Pons (tissue), 1 donor: ENCODE measurements at regions not wholly inside any gene's neighbourhood (a gene's known extent, or its start where the extent isn't known, plus 50 kb on each side); places are given as distances from the start of the nearest gene placed in this dataset.

ENCODE experiments used
- DNase-seq: peaks from one replicate; pipeline ENCODE4 v3.0.0-alpha.2; 2016; ENCODE audit warnings: low spot score

GRCh38 chr15:70160267-70160666 lies 62.5 kb upstream of the TLE3 start:
- DNase-seq, result no peak

GRCh38 chr15:70159713-70160009 lies 61.9 kb upstream of the TLE3 start:
- no peak for DNase-seq

GRCh38 chr15:70159001-70159712 lies 61.4 kb upstream of the TLE3 start:
- DNase-seq, result no peak

- no peak for DNase-seq
Observed at GRCh38 chr15:70158309-70159000, 60.7 kb upstream of the TLE3 start.

- no peak for DNase-seq
Observed at GRCh38 chr15:70156671-70157271, 59.1 kb upstream of the TLE3 start.

GRCh38 chr15:70154718-70155347 lies 57.1 kb upstream of the TLE3 start:
- DNase-seq, result no peak

GRCh38 chr15:70153921-70154717 lies 56.4 kb upstream of the TLE3 start:
- no peak for DNase-seq

GRCh38 chr15:70152070-70152480 lies 54.4 kb upstream of the TLE3 start:
- no peak for DNase-seq

- no peak for DNase-seq
Observed at GRCh38 chr15:70151462-70151861, 53.7 kb upstream of the TLE3 start.

GRCh38 chr15:70151003-70151402 lies 53.3 kb upstream of the TLE3 start:
- DNase-seq, result no peak

GRCh38 chr15:70150405-70150747 lies 52.7 kb upstream of the TLE3 start:
- no peak for DNase-seq

GRCh38 chr15:70149667-70150404 lies 52.1 kb upstream of the TLE3 start:
- DNase-seq, result no peak

- DNase-seq, result no peak
Observed at GRCh38 chr15:70147778-70148177, 50.1 kb upstream of the TLE3 start.
